HG02938 (cell line): ENCODE measurements at regions not wholly inside any gene's neighbourhood (a gene's known extent, or its start where the extent isn't known, plus 50 kb on each side); places are given as distances from the start of the nearest gene placed in this dataset.

Experiments
- ATAC-seq: cut with Tn5 transposase; IDR thresholded peaks from one replicate; pipeline ENCODE4 v1.9.1; 2021; ENCODE audit warnings: mild to moderate bottlenecking, moderate library complexity; ENCODE audit not compliant: unreplicated experiment

GRCh38 chr10:126844406-126844805, 60.8 kb upstream of the DOCK1 start:
- no peak for ATAC-seq

GRCh38 chr10:126846469-126846868, 58.8 kb upstream of the DOCK1 start:
- ATAC-seq = no peak

GRCh38 chr10:126846959-126847358, 58.3 kb upstream of the DOCK1 start:
- ATAC-seq = no peak

DNA sequence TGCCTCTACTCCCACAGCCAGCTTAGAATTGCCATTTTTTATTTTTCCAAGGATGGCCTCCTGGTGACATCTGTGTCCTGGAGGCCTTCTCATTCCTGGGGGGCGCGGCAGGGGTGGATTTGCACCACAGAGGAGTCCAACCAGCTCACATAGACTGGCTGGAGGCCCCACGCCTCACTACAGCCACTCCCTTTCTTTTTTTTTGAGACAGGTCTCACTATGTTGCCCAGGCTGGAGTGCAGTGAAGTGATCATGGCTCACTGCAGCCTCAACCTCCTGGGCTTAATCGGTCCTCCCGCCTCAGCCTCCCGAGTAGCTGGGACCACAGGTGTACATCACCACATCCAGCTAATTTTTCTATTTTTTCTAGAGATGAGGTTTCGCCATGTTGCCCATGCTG, 57.6 kb upstream of the DOCK1 start:
- ATAC-seq = no peak

GRCh38 chr10:126849646-126850045, 55.6 kb upstream of the DOCK1 start:
- no peak for ATAC-seq

GRCh38 chr10:126851414-126852108, 53.7 kb upstream of the DOCK1 start:
- no peak for ATAC-seq

- ATAC-seq = no peak
These were observed 50.3 kb upstream of the DOCK1 start for GRCh38 chr10:126854726-126855495.
